ACC112 (cell line): ENCODE measurements at regions not wholly inside any gene's neighbourhood (a gene's known extent, or its start where the extent isn't known, plus 50 kb on each side); places are given as distances from the start of the nearest gene placed in this dataset.

Experiments
- H2AFZ ChIP-seq: fragments of 200-600 bp; sonication (generic); one replicate; pipeline ENCODE4 v1.6.0; 2017; ENCODE audit warnings: antibody characterized with exemption, low read length; ENCODE audit not compliant: unreplicated experiment
- H3K27ac ChIP-seq: fragments of 200-600 bp; sonication (generic); 2 replicates; pipeline ENCODE4 v1.5.1; 2014; ENCODE audit warnings: low read depth, mild to moderate bottlenecking, antibody characterized with exemption, low read length, moderate library complexity
- H3K27me3 ChIP-seq: fragments of 200-600 bp; sonication (generic); 2 replicates; pipeline ENCODE4 v1.6.1; 2014; ENCODE audit warnings: mild to moderate bottlenecking, antibody characterized with exemption, low read length, moderate library complexity, mixed read lengths; ENCODE audit not compliant: insufficient read depth
- H3K36me3 ChIP-seq: fragments of 200-600 bp; sonication (generic); 2 replicates; pipeline ENCODE4 v1.6.1; 2016; ENCODE audit warnings: mild to moderate bottlenecking, antibody characterized with exemption, low read length, moderate library complexity, mixed read lengths; ENCODE audit not compliant: insufficient read depth
- H3K4me1 ChIP-seq: fragments of 200-600 bp; sonication (generic); one replicate; pipeline ENCODE4 v1.6.1; 2016; ENCODE audit warnings: low read length, mixed read lengths; ENCODE audit not compliant: insufficient read depth, unreplicated experiment, control insufficient read depth
- H3K4me3 ChIP-seq: fragments of 200-600 bp; sonication (generic); 2 replicates; pipeline ENCODE4 v1.5.1; 2014; ENCODE audit warnings: mild to moderate bottlenecking, low read depth, low read length
- H3K79me2 ChIP-seq: fragments of 200-600 bp; sonication (generic); one replicate; pipeline ENCODE4 v1.6.0; 2016; ENCODE audit warnings: low read length; ENCODE audit not compliant: control insufficient read depth, unreplicated experiment, insufficient read depth

DNA sequence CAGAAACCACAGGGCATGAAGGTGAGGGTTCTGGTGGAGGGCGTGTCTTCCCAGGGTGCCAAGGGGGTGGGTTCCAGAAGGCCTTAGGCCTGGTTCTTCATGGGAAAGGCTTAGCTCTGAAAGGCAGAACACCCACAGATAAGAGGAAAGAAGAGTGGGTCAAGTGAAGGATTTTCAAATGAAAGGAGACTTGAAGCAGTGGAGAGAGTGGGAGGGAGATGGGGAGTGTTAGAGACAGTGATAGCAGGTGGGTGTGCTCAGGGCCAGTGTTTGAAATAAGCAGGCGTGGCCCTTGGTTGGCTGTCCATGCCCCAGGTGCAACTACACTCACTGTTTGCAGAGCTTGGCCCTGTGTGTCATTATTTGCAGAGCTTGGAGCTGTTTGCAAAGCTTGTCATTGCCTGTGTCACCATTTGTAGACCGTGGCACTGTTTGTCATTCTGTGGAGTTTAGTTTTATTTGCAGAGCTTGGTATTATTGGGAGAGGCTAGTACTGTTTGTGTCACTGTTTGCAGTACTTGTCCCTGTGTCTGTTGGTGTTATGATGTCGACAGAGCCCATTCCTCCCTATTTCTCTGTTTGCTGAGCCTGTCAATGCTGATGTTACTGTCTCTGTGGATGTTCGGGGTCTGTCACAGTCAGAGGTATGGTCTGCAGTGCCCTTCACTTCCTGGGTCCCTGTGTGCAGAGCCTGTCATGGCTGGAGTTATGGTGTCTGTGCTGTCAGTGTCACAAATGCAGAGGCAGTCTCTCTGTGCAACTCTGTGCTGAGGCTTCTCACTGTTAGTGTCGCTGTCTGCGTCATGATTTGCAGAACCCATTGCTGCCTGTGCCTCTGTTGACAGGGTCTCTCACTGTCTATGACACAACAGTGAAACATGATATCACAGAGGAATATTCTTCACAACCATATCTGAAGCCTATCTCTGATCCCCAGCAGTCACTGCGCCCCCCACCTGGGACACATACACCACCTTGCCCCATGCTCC lies 127.7 kb upstream of the LRFN2 start:
- H3K27ac ChIP-seq, result no peak overlapping the region
- no peak overlapping the region for H2AFZ ChIP-seq
- peaks cover 1% of the 10 kb centered on the region for H3K4me1 ChIP-seq
- no peaks in the 10 kb centered on the region for H3K36me3 ChIP-seq
- H3K79me2 ChIP-seq, result no peaks in the 10 kb centered on the region
- H3K27me3 ChIP-seq, result no peaks in the 10 kb centered on the region
- H3K4me3 ChIP-seq, result no peak overlapping the region

GRCh38 chr6:40714143-40714542 lies 127.0 kb upstream of the LRFN2 start:
- H3K4me1 ChIP-seq, result no peaks in the 10 kb centered on the region
- no peak overlapping the region for H3K4me3 ChIP-seq
- no peaks in the 10 kb centered on the region for H3K27me3 ChIP-seq
- no peak overlapping the region for H3K27ac ChIP-seq
- no peak overlapping the region for H2AFZ ChIP-seq
- no peaks in the 10 kb centered on the region for H3K79me2 ChIP-seq
- no peaks in the 10 kb centered on the region for H3K36me3 ChIP-seq

- no peaks in the 10 kb centered on the region for H3K27me3 ChIP-seq
- H3K79me2 ChIP-seq, result no peaks in the 10 kb centered on the region
- H3K4me1 ChIP-seq, result no peaks in the 10 kb centered on the region
- H2AFZ ChIP-seq, result no peak overlapping the region
- no peak overlapping the region for H3K27ac ChIP-seq
- H3K36me3 ChIP-seq, result no peaks in the 10 kb centered on the region
- H3K4me3 ChIP-seq, result no peak overlapping the region
Observed at GRCh38 chr6:40713002-40713719, 126.0 kb upstream of the LRFN2 start.

DNA sequence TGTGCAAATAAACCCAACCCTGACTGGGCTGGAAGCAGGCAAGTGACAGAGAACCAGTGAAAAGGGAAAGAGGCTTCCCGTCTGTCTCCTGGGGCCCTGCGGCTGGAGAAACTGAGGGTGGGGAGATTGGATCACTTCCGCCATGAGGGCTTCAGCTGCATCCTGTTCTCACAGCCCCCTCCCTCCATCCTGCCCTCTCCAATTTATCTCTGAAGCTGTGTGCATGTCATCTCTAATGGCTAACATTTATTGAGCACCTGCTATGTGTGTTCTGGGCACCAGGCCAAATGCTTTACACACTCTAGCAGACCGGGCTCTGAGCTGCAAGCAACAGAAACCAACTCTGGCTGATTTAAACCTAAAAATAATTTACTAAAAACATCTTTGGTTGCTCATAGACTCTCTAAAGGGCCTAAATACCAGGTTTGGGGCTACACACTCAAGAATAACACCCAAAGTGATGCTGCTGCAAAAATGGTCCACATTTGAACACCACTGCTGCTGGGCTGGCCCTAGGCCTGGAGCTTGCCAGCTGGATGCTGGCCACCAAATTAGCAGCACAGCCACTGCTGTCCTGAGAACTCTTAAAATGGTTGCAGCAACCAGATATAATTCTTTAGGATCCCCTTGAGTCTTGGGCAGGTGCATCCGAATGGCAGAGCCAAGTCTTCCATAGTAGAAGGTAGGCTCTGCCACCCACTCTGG lies 123.6 kb upstream of the LRFN2 start:
- Histone ChIP-seq H3K4me1 (no peaks in the 10 kb centered on the region), H3K27me3 (no peaks in the 10 kb centered on the region), H2AFZ (no peak overlapping the region), H3K36me3 (no peaks in the 10 kb centered on the region), H3K4me3 (no peak overlapping the region), H3K27ac (no peak overlapping the region), H3K79me2 (no peaks in the 10 kb centered on the region)

DNA sequence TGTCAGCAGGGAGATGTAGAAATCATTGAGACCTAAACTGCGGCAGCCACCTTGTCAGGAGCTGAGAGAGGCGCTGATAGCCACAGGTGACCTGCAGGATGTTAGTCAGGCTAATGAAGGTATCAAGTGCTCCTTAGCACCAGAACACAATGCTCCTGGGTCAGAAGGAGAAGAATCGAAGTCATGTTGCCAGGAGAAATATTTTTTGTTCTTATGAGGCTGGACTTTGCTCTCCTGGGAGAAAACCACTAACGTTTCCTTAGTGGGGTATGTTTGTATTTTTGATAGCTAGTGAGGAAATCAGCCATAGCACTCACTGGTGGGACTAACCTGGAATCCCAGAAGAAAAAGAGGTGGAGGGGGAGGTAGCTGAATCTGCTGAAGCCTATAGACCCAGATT lies 120.9 kb upstream of the LRFN2 start:
- Histone ChIP-seq H3K36me3 (no peaks in the 10 kb centered on the region), H3K4me1 (no peaks in the 10 kb centered on the region), H3K79me2 (no peaks in the 10 kb centered on the region), H3K4me3 (no peak overlapping the region), H2AFZ (no peak overlapping the region), H3K27me3 (no peaks in the 10 kb centered on the region), H3K27ac (no peak overlapping the region)

DNA sequence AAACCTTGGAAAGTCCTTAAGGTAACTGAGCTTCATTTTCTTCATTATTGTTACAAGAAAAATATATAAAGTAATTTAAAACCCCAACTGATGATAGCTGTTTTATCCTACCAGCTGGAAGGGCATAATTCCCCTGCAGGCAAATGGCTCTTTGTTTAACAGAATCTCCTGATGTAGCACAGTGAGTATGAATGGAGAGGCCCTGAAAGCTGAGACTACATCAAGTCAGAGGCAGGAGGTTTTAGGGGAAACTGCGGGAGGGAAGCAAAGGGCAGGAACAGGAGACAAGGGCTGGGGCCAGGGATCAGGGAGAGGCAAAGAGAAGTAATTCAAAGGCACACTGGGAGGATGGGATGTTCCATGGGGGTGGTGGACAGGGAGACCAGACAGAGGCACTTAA lies 119.0 kb upstream of the LRFN2 start:
- H3K27ac ChIP-seq, result no peak overlapping the region
- no peak overlapping the region for H2AFZ ChIP-seq

GRCh38 chr6:40705354-40705753 lies 118.2 kb upstream of the LRFN2 start:
- no peaks in the 10 kb centered on the region for H3K4me1 ChIP-seq
- no peaks in the 10 kb centered on the region for H3K27me3 ChIP-seq
- H3K79me2 ChIP-seq, result no peaks in the 10 kb centered on the region
- H3K27ac ChIP-seq, result no peak overlapping the region
- H3K36me3 ChIP-seq, result no peaks in the 10 kb centered on the region
- no peak overlapping the region for H3K4me3 ChIP-seq
- H2AFZ ChIP-seq, result no peak overlapping the region

More for the DNA sequence above, 119.0 kb upstream of the LRFN2 start:
- Histone ChIP-seq H3K4me1 (no peaks in the 10 kb centered on the region), H3K27me3 (no peaks in the 10 kb centered on the region), H3K79me2 (no peaks in the 10 kb centered on the region), H3K36me3 (no peaks in the 10 kb centered on the region), H3K4me3 (no peak overlapping the region)

DNA sequence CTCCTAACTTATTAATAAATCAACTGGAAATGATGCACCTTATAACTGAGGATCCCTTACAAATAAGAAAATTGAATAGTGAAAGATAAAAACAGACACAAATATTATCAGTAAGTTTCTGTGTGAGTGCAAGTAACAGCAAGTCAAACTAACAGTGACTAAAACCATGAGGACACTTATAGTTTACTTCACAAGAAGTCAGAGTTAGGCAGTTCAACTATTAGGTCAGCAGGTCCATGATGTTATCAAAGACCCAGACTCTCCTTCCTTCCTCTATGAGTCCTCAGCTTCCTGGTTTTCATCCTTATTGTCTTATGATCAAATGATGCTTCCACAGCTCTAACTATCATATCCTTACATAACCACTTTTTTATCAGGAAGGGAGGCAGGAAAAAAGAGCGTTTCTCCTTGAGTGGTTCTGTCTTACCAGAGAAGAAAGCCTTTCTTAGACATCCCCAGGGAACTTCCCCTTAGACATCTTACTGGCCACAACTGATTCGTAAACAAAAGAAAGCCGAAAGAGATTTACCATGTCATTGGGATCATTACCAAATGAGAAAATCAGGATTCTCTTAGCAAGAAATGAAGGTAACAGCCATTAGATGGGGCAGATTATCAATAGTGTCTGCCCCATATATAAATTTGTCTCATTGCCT lies 114.3 kb upstream of the LRFN2 start:
- Histone ChIP-seq H3K36me3 (no peaks in the 10 kb centered on the region), H3K27ac (no peak overlapping the region), H3K79me2 (no peaks in the 10 kb centered on the region), H3K4me1 (no peaks in the 10 kb centered on the region), H2AFZ (no peak overlapping the region), H3K27me3 (0 out of 2 replicates have a peak, but pooled peaks cover 5% of the 10 kb centered on the region), H3K4me3 (no peak overlapping the region)

- Histone ChIP-seq H3K36me3 (no peaks in the 10 kb centered on the region), H3K27me3 (0 out of 2 replicates have a peak, but pooled peaks cover 5% of the 10 kb centered on the region), H3K4me1 (no peaks in the 10 kb centered on the region), H3K4me3 (no peak overlapping the region), H3K27ac (no peak overlapping the region), H3K79me2 (no peaks in the 10 kb centered on the region), H2AFZ (no peak overlapping the region)
Observed at GRCh38 chr6:40700006-40700580, 112.9 kb upstream of the LRFN2 start.
